ENCODE measurements at regions not wholly inside any gene's neighbourhood (a gene's known extent, or its start where the extent isn't known, plus 50 kb on each side); places are given as distances from the start of the nearest gene placed in this dataset.

GRCh38 chr5:145225529-145225928 is 609.6 kb downstream of the PRELID2 start:
- no peak overlapping the region for H3K9ac ChIP-seq
- no peak overlapping the region for H3K4me3 ChIP-seq (ENCODE audit: low read depth, low read length)
- H3K27me3 ChIP-seq (ENCODE audit: control insufficient read depth, insufficient read depth, low read length): no peaks in the 10 kb centered on the region
- no peak overlapping the region for H3K4me2 ChIP-seq (ENCODE audit: low read length)
- no peaks in the 10 kb centered on the region for H3K79me2 ChIP-seq
- H2AFZ ChIP-seq: no peak overlapping the region
- H3K27ac ChIP-seq: no peak overlapping the region
- H3K4me1 ChIP-seq: no peaks in the 10 kb centered on the region
- TF ChIP-seq, protein P1, sequence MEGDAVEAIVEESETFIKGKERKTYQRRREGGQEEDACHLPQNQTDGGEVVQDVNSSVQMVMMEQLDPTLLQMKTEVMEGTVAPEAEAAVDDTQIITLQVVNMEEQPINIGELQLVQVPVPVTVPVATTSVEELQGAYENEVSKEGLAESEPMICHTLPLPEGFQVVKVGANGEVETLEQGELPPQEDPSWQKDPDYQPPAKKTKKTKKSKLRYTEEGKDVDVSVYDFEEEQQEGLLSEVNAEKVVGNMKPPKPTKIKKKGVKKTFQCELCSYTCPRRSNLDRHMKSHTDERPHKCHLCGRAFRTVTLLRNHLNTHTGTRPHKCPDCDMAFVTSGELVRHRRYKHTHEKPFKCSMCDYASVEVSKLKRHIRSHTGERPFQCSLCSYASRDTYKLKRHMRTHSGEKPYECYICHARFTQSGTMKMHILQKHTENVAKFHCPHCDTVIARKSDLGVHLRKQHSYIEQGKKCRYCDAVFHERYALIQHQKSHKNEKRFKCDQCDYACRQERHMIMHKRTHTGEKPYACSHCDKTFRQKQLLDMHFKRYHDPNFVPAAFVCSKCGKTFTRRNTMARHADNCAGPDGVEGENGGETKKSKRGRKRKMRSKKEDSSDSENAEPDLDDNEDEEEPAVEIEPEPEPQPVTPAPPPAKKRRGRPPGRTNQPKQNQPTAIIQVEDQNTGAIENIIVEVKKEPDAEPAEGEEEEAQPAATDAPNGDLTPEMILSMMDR (IDR thresholded peaks at IDR 0.05): no peak
- no peaks in the 10 kb centered on the region for H3K36me3 ChIP-seq (ENCODE audit: control insufficient read depth, insufficient read depth, low read length)
- no peaks in the 10 kb centered on the region for H3K9me3 ChIP-seq (ENCODE audit: control insufficient read depth, low read length)

- TF ChIP-seq, protein P1 (IDR thresholded peaks at IDR 0.05): no peak
- Histone ChIP-seq H3K9me3 (ENCODE audit: control insufficient read depth, low read length) (no peaks in the 10 kb centered on the region), H3K27ac (no peak overlapping the region), H3K36me3 (ENCODE audit: control insufficient read depth, insufficient read depth, low read length) (no peaks in the 10 kb centered on the region), H2AFZ (no peak overlapping the region), H3K79me2 (no peaks in the 10 kb centered on the region), H3K9ac (no peak overlapping the region), H3K4me3 (ENCODE audit: low read depth, low read length) (no peak overlapping the region), H3K4me1 (no peaks in the 10 kb centered on the region), H3K27me3 (ENCODE audit: control insufficient read depth, insufficient read depth, low read length) (no peaks in the 10 kb centered on the region), H3K4me2 (ENCODE audit: low read length) (no peak overlapping the region)
These were observed 611.6 kb downstream of the PRELID2 start for GRCh38 chr5:145223582-145223981.

- Histone ChIP-seq H3K36me3 (ENCODE audit: control insufficient read depth, insufficient read depth, low read length) (no peaks in the 10 kb centered on the region), H3K4me3 (ENCODE audit: low read depth, low read length) (no peak overlapping the region), H3K4me2 (ENCODE audit: low read length) (no peak overlapping the region), H3K9ac (no peak overlapping the region), H3K79me2 (no peaks in the 10 kb centered on the region), H2AFZ (no peak overlapping the region), H3K4me1 (no peaks in the 10 kb centered on the region), H3K9me3 (ENCODE audit: control insufficient read depth, low read length) (no peaks in the 10 kb centered on the region), H3K27ac (no peak overlapping the region), H3K27me3 (ENCODE audit: control insufficient read depth, insufficient read depth, low read length) (no peaks in the 10 kb centered on the region)
- TF ChIP-seq, protein P1 (IDR thresholded peaks at IDR 0.05): no peak
These were observed 612.5 kb downstream of the PRELID2 start for GRCh38 chr5:145222622-145223021.

- H3K4me2 ChIP-seq (ENCODE audit: low read length): no peak overlapping the region
- no peaks in the 10 kb centered on the region for H3K36me3 ChIP-seq (ENCODE audit: control insufficient read depth, insufficient read depth, low read length)
- H3K4me3 ChIP-seq (ENCODE audit: low read depth, low read length): no peak overlapping the region
- H3K79me2 ChIP-seq: no peaks in the 10 kb centered on the region
- no peaks in the 10 kb centered on the region for H3K27me3 ChIP-seq (ENCODE audit: control insufficient read depth, insufficient read depth, low read length)
- no peak overlapping the region for H3K27ac ChIP-seq
- no peak overlapping the region for H2AFZ ChIP-seq
- TF ChIP-seq, protein P1 (IDR thresholded peaks at IDR 0.05): no peak
- no peak overlapping the region for H3K9ac ChIP-seq
- H3K9me3 ChIP-seq (ENCODE audit: control insufficient read depth, low read length): no peaks in the 10 kb centered on the region
- no peaks in the 10 kb centered on the region for H3K4me1 ChIP-seq
These were observed 613.7 kb downstream of the PRELID2 start for GRCh38 chr5:145221416-145221815.

DNA sequence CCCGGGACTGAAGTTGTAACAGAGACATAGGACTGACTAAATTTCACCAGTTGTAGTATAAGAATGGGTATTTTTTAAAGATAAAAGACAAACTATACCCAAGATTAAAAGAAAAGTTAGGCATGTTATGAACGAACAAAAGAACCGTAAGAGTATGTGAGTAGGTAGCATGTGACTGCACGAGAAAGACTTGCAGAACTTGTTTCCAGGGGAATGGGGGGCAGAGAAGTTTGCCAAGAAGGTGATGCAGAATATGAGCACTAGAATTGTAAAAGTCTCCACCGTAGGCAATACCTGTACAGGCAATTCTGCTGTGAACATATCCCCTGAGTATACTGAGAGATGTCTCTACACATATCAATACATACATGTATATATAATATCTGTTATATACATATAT is 614.7 kb downstream of the PRELID2 start:
- H3K9me3 ChIP-seq (ENCODE audit: control insufficient read depth, low read length): no peaks in the 10 kb centered on the region
- no peaks in the 10 kb centered on the region for H3K36me3 ChIP-seq (ENCODE audit: control insufficient read depth, insufficient read depth, low read length)
- H3K9ac ChIP-seq: no peak overlapping the region
- no peaks in the 10 kb centered on the region for H3K27me3 ChIP-seq (ENCODE audit: control insufficient read depth, insufficient read depth, low read length)
- TF ChIP-seq, protein P1 (IDR thresholded peaks at IDR 0.05): no peak
- no peak overlapping the region for H3K4me3 ChIP-seq (ENCODE audit: low read depth, low read length)
- no peaks in the 10 kb centered on the region for H3K79me2 ChIP-seq
- H2AFZ ChIP-seq: no peak overlapping the region
- H3K27ac ChIP-seq: no peak overlapping the region
- no peak overlapping the region for H3K4me2 ChIP-seq (ENCODE audit: low read length)
- no peaks in the 10 kb centered on the region for H3K4me1 ChIP-seq

Data from parathyroid adenoma (tissue), 2 donors.